HG03139 (cell line): ENCODE measurements at regions not wholly inside any gene's neighbourhood (a gene's known extent, or its start where the extent isn't known, plus 50 kb on each side); places are given as distances from the start of the nearest gene placed in this dataset.
"Not testable (repeated sequence)": the region's sequence is repeated elsewhere in the genome, so short reads cannot be mapped to it uniquely, and the experiment has no call there.

Experiments used
- ATAC-seq: cut with Tn5 transposase; IDR thresholded peaks from one replicate; pipeline ENCODE4 v1.9.1; 2021; ENCODE audit not compliant: unreplicated experiment

DNA sequence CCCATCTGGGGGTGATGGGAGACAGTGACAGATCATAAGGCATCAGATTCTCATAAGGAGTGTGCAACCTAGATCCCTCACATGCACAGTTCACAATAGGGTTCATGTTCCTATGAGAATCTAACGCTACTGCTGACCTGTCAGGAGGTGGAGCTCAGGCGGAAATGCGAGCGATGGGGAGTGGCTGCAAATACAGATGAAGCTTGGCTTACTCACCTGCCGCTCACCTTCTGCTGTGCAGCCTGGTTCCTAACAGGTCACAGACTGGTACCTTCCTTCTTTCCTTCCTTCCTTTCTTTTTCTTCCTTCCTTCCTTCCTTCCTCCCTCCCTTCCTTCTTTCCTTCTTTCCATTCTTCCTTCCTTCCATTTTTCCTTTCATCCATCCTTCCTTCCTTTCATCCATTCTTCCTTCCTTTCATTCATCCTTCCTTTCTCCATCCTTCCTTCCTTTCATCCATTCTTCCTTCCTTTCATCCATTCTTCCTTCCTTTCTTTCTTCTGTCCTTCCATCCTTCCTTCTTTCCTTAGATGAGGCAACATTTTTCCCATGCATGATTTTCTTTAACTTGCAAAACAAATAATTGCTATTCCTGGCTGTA lies 370.0 kb upstream of the AUTS2 start:
- no peak for ATAC-seq

DNA sequence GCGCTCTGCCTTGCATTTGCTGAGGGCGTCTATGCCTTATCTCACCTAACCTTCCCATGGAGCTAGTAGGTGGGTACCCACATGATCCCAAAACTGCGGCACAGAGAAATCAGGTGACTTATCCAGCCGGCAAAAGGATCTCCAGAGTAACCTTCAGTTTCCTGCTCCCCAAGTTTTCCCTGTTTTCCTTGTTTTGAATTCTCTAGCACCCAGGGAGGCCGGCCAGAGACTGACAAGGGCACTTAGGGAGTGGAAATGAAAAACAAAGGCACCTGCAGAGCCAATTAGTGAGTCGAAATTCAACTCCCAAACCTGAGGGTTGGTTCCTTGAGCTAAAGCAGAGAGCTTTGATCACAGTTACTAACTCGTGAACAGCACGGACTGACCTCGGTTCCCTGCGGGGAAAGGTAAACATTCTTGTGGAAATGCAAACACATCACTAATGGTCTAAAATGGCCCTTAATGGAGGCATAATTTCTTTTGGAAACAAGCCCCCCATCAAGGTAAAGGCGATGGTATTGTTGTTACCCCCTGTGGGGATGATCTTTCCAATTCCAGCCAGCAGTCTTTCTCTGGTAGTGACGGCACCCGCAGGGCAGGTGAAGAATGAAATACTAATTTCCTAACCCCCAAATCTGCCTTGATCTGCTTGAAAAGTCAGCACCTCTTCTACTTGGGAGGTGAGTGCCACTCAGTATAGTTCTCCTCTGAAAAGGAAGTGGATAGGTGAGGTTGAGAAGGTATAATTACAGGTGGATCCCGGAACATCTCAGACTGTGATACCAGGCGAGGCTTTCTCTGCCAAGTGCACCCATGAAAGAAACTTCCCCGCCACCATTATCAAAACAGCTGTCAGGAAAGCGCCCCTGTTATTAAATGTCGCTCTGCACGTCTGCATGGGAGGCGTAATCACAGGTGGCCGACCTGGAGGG lies 365.6 kb upstream of the AUTS2 start:
- no peak for ATAC-seq

DNA sequence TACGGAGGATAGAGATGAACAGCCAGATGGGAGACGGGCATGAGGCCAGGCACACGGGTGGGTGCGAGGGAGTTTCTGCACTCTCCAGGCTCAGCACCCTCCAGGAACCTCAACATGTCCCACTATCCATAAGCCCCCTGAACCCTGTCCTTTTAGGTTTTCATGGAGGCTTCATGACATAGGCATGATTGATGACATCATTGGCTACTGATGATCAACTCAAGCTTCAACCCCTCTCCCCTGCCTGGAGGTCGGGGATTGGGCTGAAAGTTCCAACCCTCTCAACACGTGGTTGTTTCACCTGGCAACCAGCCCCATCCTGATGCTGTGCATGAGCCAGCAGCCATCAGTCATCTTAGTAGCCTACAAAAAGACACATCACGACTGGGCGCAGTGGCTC lies 360.7 kb upstream of the AUTS2 start:
- no peak for ATAC-seq

DNA sequence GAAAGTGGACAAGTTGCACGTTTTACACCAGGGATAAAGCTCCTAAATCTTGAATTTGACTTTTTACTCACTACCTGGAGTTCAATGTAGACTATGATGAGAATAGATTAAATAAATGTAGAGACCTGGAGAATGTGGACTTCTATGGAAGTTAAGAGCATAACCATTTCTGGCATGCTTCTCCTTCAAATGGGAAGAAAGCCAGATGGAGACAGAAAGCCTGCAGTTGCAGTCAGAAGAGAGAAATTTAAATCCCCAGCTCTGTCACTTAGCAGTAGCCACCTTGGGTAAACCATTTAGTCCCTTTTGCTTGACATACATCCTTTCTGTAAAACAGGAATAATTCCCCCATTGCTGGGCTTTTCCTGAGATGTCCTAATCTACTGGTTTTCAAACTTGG lies 355.3 kb upstream of the AUTS2 start:
- ATAC-seq = no peak

DNA sequence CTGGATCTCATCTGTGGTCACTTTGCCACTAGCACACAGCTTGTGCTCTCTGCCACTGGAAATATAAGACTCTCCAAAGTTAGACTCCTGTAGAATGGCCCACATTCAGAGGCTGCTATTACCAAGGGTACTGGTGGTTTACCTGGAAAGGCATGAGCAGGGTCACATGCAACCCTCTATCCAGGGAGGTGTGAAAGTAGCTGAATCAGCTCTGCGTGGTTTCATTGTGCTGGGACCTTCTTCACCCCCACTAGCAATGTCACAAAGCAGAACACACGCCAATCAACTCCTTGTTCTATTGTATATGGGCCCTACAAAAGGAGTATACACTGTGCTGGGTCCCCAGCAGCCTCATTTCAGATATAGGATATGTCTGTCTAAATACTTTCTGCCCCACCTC lies 353.6 kb upstream of the AUTS2 start:
- no peak for ATAC-seq

DNA sequence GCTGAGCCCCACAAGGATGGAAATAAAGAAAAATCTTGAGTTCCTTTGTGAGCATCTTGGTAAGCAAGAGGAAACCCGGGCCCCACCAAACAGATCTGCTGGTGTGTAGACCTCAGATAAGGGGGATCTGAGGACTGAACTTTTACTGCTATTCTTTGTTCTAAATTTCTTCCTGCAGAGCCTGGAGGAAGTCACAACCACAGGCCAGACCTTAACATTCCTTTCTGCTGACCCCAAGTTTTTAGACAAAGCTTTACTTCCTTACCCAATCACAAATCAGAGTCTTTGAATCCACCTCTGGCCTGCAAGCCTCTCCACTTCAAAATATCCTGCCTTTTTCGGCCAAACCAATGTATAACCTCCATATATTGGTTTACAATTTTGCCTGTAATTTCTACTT lies 352.6 kb upstream of the AUTS2 start:
- no peak for ATAC-seq

DNA sequence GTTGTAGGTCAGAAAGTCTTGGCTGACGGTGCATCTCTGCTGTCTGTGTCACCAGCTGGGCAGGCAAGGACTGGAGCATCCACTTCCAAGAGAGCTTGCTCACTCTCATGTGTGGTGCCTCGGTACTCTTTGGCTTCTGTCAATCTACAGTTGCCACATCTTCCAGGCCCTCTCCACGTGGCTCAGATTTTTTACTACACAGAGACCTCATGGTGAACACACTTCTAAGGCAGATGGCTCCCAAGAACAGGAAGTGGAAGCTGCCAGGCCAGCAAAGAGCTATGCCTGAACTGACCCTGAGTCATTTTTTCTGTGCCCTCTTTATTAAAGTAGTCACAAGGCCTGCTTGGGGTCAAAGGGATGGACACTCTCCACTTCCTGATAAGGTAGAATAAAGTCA lies 351.5 kb upstream of the AUTS2 start:
- no peak for ATAC-seq

DNA sequence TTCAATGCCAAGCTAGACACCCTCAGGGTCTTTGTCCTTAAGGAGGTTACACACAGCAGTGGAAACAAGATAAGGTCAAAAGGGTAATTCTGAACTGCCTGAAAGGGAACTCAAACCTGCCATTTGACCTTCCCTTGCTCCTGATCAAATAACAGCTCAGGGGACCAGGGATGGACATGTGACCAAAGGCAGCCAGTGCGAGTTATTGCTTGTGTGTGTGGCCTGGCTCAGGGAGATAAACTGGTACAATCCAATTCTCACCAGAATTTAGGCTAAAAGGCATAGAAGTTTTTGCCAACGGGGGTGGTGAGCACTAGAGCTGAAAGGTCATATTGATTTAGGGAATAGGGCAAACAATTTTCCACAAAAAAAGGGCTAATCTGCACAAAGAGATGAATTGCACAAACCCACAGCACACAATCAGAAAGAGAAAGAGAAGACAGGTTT lies 349.9 kb upstream of the AUTS2 start:
- not testable (repeated sequence) for ATAC-seq

DNA sequence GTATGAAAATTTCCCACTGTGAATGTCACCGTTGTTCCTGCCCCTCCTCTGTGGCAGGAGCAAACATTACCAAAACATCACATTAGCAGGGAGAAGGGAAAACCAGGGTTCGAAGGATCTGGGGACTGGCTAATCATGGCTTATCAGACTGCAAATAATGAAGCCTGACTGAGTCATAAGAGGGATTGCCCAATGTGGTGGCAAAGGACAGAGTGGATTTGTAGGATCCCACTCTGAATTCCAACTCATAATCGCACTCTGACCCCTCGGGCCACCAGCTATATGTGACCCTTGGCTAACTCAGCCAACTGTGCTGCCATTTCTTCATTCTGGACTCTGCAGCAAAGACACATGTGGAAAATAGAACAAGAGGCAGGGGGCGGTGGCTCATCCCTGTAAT lies 347.3 kb upstream of the AUTS2 start:
- ATAC-seq = no peak

DNA sequence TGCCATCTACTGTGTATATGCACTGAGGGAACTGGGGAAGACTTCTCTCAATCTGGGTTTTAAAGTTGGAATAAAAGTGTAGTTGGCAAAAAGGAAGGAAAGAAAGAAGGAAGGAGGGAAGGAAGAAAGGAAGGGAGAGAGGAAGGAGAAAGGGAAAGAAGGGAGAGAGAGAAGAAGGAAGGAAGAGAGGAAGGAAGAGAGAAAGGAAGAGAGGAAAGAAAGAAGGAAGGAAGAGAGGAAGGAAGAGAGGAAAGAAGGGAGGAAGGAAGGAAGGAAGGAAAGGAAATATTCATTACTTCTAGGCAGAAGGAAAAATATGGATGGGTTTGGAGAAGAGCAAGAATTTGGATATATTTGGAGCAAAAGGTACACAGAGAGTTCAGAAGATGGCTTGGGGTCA lies 343.6 kb upstream of the AUTS2 start:
- ATAC-seq = no peak

DNA sequence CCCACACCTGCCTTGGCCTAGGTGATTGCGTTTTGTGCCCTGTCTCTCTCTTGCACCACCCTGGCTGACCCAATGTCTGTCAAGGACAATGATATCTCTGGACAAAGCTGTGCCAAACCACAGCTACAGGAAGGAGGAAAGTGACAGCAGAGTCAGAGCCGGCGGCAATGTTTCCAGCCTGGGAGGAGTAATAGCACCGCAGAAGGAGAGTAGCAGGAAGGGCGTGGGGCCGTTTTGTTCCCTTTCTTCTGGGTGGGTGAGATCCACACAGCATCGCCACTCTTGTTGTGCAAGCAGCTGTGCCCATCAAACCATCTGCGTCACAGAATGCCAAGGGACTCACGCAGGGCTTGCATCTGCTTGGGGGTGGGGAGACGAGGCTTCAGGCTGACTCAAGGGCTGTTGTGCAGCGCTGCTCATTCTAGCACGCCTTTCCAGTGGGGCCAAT lies 341.6 kb upstream of the AUTS2 start:
- ATAC-seq = no peak

DNA sequence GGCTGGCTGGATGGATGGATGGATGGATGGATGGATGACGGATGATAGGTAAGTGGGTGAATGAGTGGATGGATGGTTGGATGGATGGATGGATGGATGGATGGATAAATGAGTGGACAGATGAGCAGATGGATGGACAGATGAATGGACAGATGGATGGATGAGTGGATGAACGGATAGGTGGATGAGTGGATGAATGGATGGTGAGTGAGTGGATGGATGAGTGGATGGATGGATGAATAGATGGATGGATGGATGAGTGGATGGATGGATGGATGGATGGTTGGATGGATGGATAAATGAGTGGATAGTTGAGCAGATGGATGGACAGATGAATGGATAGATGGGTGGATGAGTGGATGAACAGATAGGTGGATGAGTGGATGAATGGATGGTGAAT lies 340.7 kb upstream of the AUTS2 start:
- ATAC-seq = no peak

DNA sequence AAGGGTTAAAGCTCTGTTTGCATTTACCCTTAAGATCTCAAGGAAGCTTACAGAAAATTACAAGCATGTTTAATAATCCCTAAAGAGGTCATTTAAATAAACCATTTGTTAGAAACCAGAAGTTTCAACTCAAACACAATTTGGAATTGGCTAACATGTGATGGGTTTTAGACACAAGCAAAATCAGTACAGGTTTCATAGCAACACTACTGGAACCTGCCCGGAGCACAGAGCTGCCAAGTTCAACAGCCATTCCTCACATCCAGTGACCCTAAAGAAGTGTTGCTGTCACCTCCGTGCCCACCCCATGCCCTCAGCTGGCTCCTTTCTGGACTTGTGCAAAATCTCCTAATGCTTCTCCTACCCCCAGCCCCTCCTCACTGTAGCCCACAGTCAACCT lies 338.8 kb upstream of the AUTS2 start:
- no peak for ATAC-seq

DNA sequence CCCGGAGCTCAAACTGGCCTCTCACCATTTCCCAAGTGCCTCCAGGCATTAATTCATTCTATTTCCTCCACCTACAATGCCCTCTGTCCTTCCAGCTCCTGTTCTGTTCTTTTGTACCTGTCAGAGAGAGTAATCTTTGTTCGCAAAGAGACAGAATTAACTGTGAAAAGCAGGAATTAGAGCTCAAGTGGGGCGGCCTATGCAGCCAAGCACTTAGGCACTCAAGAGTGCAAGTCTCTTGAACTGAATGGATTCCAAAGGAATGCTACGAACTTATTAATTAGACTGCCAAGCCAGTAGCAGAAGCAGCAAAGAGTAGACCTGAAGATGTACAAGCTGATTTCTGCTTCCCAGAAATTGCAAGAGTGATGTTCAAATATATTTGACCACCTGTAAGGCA lies 338.3 kb upstream of the AUTS2 start:
- ATAC-seq = no peak

DNA sequence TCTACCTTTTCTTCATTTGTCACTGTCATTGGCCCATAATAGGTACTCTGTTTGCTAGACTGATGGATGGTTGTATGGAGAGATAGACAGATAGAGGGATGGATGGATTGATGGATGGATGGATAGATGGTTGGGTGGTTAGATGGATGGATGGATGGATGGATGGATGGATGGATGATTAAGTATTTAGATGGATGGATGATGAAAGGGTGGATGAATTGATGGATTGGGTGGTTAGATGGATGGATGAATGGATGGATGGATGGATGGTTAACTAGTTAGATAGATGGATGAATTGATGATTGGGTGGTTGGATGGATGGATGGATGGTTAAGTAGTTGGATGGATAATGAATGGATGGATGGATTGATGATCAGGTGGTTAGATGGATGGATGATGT lies 334.7 kb upstream of the AUTS2 start:
- no peak for ATAC-seq

DNA sequence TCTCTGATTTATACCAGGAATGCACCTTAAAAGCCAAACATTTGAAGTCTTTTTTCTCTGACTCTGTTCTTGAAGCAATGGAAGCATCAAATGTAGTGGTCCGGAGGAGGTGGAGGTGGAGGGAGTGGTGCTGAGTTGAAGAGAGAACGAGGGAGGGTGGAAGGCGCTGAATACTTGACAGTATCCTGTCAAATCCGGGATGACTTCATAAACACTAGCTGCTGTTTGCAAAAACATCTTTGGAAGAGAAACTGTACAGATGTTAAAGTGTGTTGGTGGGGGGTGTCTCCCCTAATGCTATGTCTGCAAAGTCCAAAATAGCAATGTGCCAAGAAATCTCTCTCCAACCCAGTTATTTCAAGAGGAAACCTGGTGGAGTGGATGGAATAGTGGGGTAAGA lies 328.5 kb upstream of the AUTS2 start:
- ATAC-seq = no peak

DNA sequence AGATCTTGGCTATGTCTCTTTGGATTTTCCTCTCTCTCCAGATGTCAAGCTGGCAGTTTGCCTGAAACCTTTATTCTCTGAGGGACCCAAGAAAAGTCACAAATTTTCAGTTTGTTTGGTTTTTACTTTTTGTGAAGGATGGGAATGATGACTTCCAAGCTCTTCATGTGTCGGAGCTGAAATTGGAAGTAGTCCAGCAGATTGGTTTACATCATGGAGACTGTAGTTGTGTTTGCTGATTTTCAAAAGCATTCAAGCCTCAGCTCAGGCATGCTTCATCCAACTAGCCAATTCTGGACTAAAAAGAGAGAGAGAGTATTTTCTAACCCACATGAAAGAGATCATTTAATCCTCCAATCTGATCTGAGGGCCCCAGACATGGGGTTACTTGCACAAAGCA lies 326.2 kb upstream of the AUTS2 start:
- no peak for ATAC-seq

DNA sequence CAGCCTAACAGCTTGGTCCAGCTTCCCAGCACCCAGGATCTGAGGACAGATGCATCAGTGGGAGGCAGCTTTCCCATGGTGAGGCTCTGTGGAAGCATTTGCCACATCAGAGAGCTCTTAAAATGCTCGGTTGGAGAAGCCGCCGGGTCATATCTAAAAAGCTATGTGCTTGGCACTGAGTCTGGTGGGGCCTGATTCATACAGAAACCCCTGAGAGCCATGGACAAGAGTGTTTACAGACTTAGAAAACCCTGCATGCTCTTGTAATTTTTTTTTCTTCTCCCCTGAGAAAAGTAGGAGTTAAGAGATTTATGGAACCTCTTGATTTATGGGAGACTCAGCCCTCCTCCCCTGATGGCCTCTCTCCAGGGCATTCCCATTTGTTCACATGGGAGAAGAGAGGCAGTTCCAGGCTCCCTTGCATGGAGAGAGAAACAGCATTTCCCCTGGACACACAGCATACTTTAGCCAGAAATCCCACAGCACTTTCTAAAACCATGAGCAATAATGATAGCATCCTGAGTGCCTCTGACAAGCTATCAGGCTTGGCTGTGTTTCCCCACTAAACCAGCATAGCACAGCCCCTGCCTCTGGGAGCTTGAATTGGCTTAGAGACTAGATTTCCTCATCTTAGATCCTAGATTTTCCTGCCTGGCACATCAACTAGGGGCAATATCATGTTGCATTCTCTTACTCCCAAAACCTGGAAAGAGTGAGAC lies 322.1 kb upstream of the AUTS2 start:
- no peak for ATAC-seq

DNA sequence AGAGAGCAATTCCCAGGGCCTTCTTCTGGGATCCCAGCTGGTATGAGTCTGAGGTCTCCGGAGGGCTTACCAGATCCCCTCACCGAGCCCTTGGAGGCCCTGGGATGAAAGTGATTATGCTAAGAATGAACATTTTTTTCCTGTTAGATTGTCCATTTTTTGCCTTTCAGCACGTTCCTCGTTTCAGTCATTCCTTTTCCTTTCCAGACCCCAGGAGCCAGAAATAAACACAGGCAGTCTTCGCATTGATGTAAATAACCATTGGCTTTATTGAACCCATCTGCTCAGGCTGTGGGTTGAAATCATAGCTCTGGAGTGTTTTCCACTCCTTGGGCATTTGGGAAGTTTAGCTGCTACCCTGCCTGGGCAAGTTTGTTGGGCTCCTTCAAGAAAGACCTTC lies 320.9 kb upstream of the AUTS2 start:
- ATAC-seq = no peak

DNA sequence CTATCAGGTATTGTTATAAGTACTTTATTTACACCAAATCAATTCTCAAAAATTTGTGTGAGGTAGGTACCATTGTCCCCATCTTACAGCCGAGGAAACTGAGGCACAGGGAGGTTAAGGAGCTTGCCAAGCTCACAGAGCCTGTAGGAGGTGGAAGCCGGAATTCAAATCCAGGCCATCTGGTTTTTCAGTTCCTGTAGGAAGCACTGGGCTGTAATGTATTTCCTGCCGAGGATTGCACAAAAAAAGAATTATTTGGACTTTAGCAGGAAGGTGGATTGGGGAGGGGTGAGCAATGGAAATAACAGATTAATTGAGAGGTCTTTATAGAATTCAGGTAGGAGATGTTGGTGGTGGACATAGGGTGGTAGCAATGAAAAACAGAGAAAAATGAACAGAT lies 315.3 kb upstream of the AUTS2 start:
- ATAC-seq = no peak

DNA sequence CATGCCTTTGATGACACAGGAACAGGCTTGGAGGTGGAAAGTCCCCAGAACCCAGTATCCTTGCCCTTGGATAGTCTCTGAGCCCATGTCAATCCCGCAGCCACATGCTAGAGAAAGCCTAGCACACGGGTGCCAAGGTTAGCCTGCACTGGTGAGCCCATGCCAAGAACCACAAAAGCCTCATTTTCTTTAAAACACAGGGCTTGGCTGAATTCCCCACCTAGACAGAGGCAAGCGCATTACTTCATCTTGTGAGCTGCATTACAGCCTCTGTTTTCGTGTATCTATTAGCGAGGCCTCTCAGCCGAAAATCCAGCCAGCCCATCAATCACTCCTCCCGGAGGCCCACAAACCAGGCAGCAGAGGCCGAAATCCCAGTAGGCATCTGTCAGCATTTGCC lies 314.9 kb upstream of the AUTS2 start:
- no peak for ATAC-seq

DNA sequence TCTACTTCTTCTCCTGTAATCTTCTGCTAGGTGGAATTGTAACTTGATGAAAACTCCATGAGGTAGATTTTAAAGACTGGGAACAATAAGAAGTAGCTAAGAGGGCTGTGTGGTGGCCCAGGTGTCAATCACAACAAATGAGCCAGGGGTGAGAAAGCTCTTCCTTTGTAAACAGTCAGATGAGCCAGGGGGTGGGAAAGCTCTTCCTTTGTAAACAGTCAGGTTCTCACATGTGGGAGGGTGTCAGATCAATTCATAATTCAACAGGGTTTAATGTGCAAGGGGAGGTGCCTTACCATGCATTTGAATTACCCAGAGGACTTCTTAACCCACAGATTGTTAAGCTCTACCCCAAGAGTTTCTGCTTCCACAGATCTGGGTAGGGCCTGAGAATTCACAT lies 312.4 kb upstream of the AUTS2 start:
- no peak for ATAC-seq
